GM21367 (cell line): ENCODE measurements at regions not wholly inside any gene's neighbourhood (a gene's known extent, or its start where the extent isn't known, plus 50 kb on each side); places are given as distances from the start of the nearest gene placed in this dataset.

Source experiments
- ATAC-seq: cut with Tn5 transposase; IDR thresholded peaks from one replicate; pipeline ENCODE4 v1.9.1; 2021; ENCODE audit not compliant: unreplicated experiment

DNA sequence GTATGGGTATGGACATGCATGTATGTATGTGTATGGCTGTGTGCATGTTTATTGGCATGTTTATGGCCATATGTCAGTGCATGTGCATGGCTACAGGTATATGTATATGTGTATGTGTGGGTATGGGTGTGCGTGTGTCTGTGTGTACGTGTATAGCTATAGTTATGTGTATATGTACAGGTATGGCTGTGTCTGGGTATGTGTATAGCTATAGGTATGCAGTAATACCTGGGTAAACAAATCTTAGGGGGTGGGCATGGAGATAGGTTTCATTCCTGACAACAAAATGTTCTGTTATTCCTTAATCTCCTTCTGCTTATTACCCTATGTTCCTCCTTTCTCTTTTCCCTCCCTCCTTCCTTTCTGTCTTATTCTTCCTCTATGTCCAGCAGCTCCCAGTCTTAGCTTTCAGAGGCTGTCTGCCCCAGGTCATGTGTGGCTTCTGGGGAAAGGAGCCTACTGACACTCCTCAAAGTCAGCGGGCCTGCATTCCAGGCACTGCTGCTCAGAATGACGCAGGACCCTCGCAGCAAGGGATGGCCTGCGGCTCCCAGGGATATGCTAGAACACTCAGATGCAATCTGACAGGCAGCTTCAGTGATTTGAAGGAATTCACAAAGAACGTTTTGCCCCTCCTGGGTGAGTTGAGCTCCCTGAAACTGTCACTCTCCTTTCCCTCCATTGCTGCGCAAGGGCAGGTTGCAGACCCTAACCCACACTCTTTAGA, 139.3 kb upstream of the PHACTR1 start:
- no peak for ATAC-seq

DNA sequence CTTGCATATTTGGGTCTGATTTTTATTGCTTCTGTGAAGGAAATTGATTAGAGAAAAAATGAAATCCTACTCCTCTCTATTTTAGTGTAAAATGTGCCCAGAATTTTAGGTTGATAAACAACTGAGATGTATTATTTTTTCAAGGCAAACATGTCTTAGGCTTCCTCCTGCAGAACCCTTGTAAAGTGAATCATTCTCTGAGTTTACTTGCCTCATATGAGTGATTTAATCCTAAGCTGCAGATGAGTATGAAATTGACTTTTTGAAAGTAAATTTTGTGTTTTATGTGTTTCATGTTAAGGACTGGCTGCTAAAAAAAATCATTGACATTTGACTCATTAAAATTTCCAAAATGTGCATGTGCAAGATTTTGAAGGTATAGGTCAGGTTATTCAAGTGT, 138.5 kb upstream of the PHACTR1 start:
- ATAC-seq: no peak

DNA sequence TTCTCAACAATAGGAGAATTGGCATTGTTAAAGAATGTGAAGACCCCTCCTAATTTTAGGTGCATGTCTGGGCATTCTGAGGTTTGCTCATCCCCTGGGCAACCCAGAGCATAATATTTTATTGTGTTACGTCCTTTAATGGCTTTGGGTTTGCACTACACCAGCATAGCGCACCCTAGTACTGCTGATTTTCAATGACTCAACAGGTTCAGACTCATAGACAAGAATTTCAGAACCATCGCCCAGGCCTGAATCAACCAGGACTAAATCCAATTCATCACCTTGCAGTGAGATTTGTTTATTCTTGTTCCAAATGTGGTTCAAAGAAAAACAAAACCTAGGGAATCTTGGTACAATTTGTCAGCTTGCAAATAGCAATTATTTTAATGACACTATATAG, 137.8 kb upstream of the PHACTR1 start:
- no peak for ATAC-seq

DNA sequence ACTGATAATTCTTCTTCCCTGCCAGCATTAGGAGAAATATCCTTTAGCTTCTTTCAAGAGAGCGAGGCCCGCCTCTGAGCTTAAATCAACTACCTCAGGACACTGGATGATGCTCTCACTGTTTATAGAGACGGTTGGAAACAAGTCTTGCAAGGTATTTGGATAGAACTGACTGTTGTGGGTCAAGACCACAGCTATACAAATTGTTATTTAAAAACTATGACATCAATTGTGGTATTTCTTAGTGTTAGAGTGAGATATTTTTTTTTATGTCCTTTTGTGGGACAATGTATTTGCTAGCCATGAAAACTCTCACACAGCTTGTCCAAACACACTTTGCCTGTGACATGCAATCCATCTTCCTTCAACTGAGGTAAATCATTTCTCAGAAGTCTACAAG, 136.3 kb upstream of the PHACTR1 start:
- ATAC-seq: no peak

DNA sequence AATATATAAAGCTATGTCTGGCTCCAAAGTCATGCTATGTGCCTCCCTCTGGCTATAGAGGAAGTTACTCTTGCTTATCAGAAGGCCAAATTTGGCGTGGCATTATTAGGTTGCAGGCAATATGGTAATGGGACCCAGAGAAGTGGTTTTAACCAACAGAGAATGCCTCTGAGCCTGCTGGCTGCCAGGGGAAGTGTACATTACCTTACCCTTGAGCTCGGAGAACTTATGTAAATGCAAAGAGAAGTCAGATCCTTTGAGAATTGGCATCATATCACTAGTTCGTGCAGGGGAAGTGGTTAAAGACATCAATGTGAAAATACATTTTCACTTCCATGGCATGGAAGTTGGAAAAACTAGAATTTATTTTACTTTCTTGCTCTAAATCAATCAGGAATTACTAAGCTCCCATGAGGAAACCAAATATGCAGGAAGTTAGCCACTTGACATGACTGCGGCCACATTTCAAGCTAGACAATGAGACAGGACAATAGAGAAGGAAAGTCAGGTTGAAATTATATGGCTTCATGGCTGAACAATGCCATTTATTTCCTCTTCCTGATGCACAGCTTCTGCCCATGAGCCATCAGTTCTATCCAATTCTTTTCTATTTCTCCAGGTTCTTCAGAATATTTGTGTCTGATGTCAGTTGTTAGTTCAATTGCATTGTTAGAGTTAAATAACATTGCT, 134.0 kb upstream of the PHACTR1 start:
- ATAC-seq: no peak

DNA sequence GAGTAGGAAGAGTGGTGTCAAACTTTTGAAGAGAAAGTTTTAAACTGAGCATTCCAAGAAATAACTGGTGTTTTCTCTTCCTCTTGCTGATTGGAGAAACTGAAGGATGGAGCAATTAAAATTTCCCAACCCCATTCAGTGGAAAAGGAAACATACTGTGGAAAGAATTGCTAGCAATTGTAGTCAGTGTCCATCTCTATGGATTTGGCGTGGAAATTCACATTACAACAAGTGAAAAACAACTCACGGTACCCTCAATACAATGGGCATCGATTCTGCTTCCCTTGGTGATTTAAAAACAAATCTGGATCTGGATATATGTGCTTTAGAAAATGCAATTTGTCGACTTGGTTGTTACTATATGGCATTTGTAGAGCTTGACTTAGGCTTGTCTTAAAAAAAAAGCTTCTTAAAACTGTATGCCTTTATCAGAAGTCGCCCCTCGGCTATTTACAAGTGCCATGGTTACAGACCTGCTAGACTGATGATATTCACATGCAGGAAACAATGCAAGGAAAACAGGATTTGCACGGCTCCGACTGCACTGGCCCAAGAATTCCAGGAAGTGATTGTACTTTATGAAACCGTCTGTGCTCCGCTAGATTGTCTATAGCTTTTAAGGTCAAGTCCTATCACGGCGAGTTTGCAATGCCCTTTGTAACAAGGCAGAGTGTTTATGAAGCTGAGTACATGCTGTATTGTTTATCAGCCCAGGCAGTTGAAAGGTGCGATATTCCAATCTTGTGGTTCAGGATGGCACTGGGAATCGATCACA, 131.7 kb upstream of the PHACTR1 start:
- ATAC-seq: no peak

DNA sequence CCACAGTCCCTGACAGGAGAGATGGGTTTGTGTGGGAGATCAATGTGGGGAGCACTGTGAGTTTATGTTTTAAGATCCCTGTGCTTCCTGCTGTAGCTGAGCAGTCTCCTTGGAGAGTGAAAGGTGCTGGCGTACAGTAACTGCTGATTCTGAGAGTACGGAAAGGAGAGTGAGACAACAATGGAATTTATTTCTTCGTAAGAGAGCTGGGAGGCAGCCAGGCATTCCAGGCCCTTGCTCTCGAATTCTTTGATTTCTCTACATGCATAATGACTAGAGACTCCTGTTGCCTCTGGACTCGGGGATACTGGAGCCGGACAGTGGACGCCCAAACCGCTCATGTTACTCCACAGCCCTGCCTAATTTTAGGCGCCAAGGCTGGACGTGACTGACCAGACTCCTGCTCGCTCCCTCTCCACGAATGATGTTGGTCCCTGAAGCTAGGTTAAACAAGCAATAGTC, 131.0 kb upstream of the PHACTR1 start:
- ATAC-seq: no peak

DNA sequence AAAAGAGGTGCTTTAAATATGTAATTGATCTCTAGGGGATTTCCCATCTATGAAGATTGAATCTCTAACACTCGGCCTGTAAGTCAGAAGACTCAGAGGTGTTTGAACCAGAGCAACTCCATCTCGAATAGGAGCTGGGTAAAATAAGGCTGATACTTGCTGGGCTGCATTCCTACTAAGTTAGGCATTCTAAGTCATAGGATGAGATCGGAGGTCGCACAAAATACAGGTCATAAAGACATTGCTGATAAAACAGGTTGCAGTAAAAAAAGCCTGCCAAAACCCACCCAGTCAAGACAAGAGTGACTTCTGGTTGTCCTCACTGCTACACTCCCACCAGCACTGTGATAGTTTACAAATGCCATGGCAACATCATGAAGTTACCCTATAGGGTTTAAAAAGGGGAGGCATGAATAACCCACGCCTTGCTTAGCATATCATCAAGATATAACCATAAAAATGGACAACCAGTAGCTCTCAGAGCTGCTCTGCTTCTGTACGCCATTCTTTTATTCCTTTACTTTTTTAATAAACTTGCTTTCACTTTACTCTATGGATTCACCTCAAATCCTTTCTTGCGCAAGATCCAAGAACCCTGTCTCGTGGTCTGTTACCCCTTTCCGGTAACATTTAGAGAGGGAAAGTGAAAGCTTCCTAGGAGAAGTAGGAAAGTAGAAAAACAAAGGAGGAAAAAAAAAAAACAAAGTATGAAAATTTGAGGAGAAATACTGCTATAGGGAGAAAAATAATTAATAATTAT, 129.7 kb upstream of the PHACTR1 start:
- ATAC-seq: no peak

DNA sequence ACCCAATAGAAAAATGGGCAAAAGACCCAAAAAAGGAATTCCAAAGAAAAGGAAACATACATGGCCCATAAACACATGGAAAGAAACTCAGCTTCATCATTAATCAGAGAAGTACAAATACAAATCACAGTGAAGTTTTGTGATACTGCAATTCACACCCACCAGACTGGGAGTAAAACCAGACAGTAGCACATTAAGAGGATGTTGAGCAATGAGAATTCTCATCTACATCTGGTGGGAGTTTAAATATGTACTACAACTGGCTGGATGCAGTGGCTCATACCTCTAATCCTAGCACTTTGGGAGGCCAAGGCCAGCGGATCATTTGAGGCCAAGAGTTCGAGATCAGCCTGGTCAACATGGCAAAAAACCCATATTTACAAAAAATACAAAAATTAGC, 125.7 kb upstream of the PHACTR1 start:
- no peak for ATAC-seq

DNA sequence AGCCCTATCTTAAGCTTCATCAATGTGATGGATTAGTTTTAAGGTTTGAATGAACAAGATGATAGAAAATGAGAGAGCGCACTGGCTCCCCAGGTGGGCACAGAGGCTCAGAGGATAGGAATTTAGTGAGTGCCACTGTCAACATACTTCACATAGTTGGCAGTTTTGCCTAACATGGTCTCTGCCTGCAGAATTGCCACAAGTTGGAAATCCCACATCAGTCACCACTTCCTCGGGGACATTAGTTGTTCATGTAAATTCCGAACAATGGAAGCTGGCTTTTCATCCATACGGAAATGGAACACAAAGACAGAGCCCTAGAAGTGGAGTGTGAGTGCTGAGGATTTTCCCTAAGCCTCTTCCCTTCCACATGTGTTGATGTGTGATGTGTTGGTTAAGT, 123.9 kb upstream of the PHACTR1 start:
- no peak for ATAC-seq

DNA sequence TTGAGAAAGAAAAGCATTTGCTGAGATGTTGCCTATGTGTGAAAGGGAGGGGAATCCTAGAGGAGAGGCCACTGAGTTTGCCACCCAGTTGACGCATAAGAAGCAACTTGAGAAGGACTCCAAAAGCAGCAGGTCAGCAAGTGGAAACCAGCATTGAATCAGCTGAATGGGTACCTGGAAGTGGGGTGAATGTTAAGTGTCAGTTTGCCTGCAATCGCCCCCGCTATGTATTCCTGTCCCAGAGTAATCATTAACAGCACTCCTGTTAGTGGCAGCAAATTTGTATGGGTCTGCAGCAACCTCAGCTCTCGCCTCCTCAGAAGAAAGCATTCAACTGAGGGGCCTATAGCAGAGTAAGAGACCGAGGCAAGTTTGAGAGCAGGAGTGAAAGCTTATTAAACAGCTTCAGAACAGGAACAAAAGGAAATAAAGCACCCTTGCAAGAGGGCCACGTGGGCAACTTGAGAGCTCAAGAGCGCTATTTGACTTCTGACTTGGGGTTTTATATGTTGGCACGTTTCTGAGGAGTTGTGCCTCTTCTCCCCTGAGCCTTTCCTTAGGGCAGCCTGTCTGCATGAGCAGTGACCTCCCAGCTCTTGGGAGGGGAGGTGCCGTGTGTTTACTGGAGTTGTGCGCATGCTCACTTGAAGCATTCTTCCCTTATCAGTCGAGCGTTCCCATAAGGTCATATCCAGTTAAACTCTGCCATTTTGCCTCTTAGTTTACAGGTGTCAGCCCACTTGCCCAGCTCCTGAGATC, 122.6 kb upstream of the PHACTR1 start:
- no peak for ATAC-seq

DNA sequence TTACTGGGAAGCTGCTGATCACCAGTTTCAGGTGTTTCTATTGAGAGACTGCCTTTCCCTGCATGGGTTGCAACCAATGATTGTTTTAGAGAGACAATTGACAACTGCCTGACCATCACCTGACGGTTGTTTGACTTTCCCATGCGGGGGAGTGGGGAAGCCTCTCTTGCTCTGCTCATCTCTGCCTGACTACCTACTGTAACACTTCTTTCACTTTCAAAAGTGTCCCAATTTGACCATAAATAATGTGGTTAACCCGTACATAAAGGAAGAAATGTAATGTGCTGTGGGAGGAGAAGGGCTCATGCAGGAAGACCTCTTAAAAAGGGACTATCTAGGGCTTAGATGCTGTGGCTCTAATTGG, 122.1 kb upstream of the PHACTR1 start:
- ATAC-seq: no peak

DNA sequence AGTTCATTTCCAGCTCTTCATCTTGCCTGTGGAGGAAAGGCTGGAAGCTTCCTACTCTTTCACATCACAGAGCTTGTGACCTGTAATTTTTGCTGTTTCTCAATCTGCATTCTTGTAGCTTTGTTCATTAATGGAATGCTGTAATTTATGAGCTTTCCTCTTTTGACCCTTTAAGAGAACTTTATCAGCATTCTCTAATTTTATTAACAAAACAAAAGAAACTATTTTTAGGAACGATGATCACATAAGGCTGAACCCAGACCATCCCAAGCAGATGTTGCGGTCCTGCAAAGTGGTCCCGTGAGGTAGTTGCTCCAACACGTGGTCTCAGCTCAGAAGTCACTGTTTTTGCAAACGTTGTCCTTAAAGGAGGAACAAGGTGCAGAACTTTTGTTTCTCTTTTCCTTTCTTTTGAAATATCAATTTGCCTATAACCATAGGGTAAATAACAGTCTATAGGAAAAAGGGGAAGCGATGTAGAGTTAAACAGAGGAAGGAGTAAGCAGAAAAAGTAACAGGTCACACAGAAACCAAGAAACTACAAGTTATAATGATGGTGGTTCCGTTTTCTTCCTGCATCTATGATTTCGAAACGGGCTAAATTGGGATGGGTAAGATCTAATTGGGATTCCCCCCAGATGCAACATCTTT, 121.3 kb upstream of the PHACTR1 start:
- peak; percentile 70 for ATAC-seq

DNA sequence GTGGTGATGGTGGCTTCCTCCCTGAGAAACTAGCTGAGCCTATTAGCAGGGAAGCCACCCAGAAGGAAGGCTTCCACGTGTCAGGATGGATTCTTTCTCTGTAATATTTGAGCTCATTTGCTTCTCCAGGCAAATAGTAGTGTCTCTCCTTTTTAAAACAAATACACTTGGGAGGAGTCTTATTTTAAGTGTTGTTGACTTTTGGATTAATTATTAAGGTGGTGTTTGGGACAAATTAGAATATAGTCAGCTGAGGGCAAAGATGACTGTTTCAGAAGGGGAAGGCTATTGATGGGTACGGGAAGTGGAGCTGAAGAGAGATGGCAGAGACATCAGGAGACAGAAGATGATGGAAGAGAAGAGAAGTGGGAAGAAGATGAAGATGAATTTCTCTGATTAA, 119.8 kb upstream of the PHACTR1 start:
- no peak for ATAC-seq

DNA sequence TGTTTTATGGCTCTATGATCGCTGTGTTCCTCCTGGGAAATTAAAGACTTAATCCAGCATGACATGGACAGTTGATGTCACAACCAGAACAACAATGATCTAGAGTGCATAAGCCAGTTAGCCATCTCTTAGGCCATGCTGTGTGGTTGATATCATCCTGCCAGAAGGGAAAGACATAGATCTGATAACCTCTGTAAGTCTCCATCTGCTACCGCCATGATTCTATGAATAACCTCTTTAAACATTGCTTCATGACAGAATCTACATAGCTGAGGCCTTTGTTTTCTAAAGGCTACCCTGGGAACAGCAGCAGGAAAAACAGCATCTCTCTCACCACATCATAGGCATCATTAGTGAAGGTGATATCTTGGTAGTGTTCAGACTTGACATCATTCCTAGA, 117.6 kb upstream of the PHACTR1 start:
- ATAC-seq: no peak

DNA sequence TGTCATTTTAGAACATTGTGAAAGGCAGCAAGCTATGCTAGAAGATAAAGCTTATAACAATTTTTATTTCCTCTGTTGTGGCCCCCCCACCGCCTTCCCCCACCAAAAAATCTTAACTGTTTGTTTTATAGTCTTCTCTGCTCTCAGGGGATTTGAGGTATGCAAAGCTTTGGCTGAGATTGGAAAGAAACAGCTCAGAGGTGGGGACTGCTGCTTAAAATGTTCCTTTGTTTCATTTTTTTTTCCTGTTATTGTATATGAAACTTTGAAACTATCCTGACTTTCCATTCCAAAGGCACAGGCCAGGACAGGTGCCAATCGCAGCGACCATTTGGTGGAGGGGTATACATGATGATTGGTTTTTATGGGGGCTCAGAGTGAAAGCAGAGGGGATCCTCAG, 114.7 kb upstream of the PHACTR1 start:
- no peak for ATAC-seq

DNA sequence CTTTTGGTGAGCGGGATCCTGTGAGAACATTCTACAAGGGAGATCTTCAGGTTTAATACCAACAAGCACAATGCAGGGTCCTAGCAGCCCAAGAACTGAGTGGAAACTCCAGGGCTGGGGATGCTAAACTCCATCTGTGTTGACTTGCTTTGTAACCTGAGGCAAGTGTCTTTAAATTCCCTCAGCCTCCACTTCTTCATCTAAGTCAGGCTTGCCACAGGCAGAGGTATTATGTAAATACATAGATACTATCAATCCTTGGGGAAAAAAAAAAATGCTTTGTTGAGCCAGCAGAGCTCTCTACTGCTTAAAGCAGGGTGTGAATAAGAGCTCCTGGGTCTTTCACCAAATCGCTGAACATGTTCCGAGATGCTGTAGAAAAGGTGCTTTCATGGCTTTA, 114.2 kb upstream of the PHACTR1 start:
- no peak for ATAC-seq

DNA sequence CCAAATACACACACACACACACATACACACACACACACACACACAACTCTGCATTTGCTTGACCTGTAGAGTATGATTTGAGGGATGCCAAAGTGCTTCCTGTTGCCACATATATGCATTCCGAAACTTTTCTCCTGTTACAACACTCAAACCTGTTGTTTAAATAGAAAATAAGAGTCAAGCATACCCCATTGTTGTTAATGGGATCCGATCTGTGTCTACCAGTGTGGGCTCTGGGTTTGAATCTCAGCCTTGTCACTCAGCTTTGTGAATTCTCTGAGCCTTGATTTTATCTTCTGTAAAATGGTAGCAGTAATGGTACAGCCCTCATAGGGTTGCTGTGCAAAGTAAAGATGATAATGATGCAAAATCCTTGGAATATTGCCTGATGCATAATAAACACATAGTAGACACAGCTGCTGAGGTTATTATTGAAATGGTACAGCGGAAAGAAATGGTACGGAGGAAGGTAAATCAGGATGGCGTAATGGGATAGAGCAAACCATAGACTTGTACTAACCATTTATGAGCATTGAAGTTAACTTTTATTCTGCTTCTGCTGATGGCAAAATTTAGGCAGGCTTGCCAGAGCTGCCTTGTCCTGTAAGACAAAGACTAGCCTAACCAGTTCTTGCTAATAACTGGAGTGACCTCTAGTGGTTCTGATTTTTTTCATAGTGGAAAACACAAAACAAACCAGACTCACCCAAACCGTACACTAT, 113.5 kb upstream of the PHACTR1 start:
- no peak for ATAC-seq

DNA sequence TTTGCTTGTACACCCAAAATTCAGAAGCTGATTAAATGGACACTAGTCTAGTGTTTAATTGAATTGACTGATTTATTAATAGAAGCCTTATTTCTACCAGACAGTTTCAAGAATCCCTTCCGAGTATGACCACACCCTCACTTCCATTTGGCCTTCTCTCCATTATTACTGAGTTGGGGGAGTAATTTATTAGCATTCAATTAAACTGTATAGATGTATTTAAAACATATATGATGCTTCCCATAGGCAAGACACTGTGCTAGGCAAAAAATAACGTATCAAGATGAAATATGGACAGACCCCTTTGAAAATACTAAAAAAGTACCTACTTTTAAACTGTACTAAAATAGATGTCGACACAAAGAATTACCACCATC, 112.9 kb upstream of the PHACTR1 start:
- ATAC-seq: no peak
